ENCODE measurements at regions not wholly inside any gene's neighbourhood (a gene's known extent, or its start where the extent isn't known, plus 50 kb on each side); places are given as distances from the start of the nearest gene placed in this dataset.

GRCh38 chr22:48697223-48697622 lies 1130.5 kb downstream of the BRD1 start:
- Histone ChIP-seq H3K4me1 (ENCODE audit: insufficient read depth, poor library complexity, severe bottlenecking) (no peaks in the 10 kb centered on the region), H3K4me3 (ENCODE audit: severe bottlenecking) (no peak overlapping the region), H3K27me3 (ENCODE audit: insufficient read depth, poor library complexity, severe bottlenecking) (no peaks in the 10 kb centered on the region), H3K27ac (ENCODE audit: poor library complexity, severe bottlenecking) (no peak overlapping the region), H3K36me3 (ENCODE audit: low read depth) (no peaks in the 10 kb centered on the region), H3K9me3 (ENCODE audit: severe bottlenecking) (peaks cover 3% of the 10 kb centered on the region)
- no peak for TF ChIP-seq CTCF (IDR thresholded peaks at IDR 0.05; ENCODE audit: poor library complexity, severe bottlenecking)
- DNase-seq (ENCODE audit: low spot score) (no peak), ATAC-seq (ENCODE audit: low read depth) (no peak)

- Histone ChIP-seq H3K4me3 (ENCODE audit: severe bottlenecking) (no peak overlapping the region), H3K9me3 (ENCODE audit: severe bottlenecking) (peaks cover 4% of the 10 kb centered on the region), H3K27ac (ENCODE audit: poor library complexity, severe bottlenecking) (no peak overlapping the region), H3K36me3 (ENCODE audit: low read depth) (no peaks in the 10 kb centered on the region), H3K4me1 (ENCODE audit: insufficient read depth, poor library complexity, severe bottlenecking) (no peaks in the 10 kb centered on the region), H3K27me3 (ENCODE audit: insufficient read depth, poor library complexity, severe bottlenecking) (no peaks in the 10 kb centered on the region)
- DNase-seq (ENCODE audit: low spot score) (no peak), ATAC-seq (ENCODE audit: low read depth) (no peak)
- no peak for TF ChIP-seq CTCF (IDR thresholded peaks at IDR 0.05; ENCODE audit: poor library complexity, severe bottlenecking)
Observed at GRCh38 chr22:48696371-48696770, 1131.3 kb downstream of the BRD1 start.

GRCh38 chr22:48695731-48696305 lies 1131.9 kb downstream of the BRD1 start:
- Histone ChIP-seq H3K9me3 (ENCODE audit: severe bottlenecking) (peaks cover 4% of the 10 kb centered on the region), H3K36me3 (ENCODE audit: low read depth) (no peaks in the 10 kb centered on the region), H3K27me3 (ENCODE audit: insufficient read depth, poor library complexity, severe bottlenecking) (no peaks in the 10 kb centered on the region), H3K4me3 (ENCODE audit: severe bottlenecking) (no peak overlapping the region), H3K4me1 (ENCODE audit: insufficient read depth, poor library complexity, severe bottlenecking) (no peaks in the 10 kb centered on the region), H3K27ac (ENCODE audit: poor library complexity, severe bottlenecking) (no peak overlapping the region)
- ATAC-seq (ENCODE audit: low read depth) (no peak), DNase-seq (ENCODE audit: low spot score) (no peak)
- TF ChIP-seq CTCF (IDR thresholded peaks at IDR 0.05; ENCODE audit: poor library complexity, severe bottlenecking): no peak

GRCh38 chr22:48695251-48695650 lies 1132.4 kb downstream of the BRD1 start:
- no peak for ATAC-seq (ENCODE audit: low read depth)
- Histone ChIP-seq H3K27me3 (ENCODE audit: insufficient read depth, poor library complexity, severe bottlenecking) (no peaks in the 10 kb centered on the region), H3K4me1 (ENCODE audit: insufficient read depth, poor library complexity, severe bottlenecking) (no peaks in the 10 kb centered on the region), H3K9me3 (ENCODE audit: severe bottlenecking) (peaks cover 4% of the 10 kb centered on the region), H3K4me3 (ENCODE audit: severe bottlenecking) (no peak overlapping the region), H3K36me3 (ENCODE audit: low read depth) (no peaks in the 10 kb centered on the region), H3K27ac (ENCODE audit: poor library complexity, severe bottlenecking) (no peak overlapping the region)
- DNase-seq (ENCODE audit: low spot score): no peak
- no peak for TF ChIP-seq CTCF (IDR thresholded peaks at IDR 0.05; ENCODE audit: poor library complexity, severe bottlenecking)

- Histone ChIP-seq H3K27ac (ENCODE audit: poor library complexity, severe bottlenecking) (no peak overlapping the region), H3K36me3 (ENCODE audit: low read depth) (no peaks in the 10 kb centered on the region), H3K27me3 (ENCODE audit: insufficient read depth, poor library complexity, severe bottlenecking) (no peaks in the 10 kb centered on the region), H3K4me1 (ENCODE audit: insufficient read depth, poor library complexity, severe bottlenecking) (no peaks in the 10 kb centered on the region), H3K9me3 (ENCODE audit: severe bottlenecking) (peaks cover 1% of the 10 kb centered on the region), H3K4me3 (ENCODE audit: severe bottlenecking) (no peak overlapping the region)
- ATAC-seq (ENCODE audit: low read depth) (no peak), DNase-seq (ENCODE audit: low spot score) (no peak)
- no peak for TF ChIP-seq CTCF (IDR thresholded peaks at IDR 0.05; ENCODE audit: poor library complexity, severe bottlenecking)
Observed at GRCh38 chr22:48694296-48694883, 1133.3 kb downstream of the BRD1 start.
